Neural cell (in vitro differentiated cells): ENCODE measurements at regions not wholly inside any gene's neighbourhood (a gene's known extent, or its start where the extent isn't known, plus 50 kb on each side); places are given as distances from the start of the nearest gene placed in this dataset.

Source experiments
- MXI1 ChIP-seq: fragments of 450-650 bp; conservative IDR thresholded peaks from 2 replicates; pipeline ENCODE4 v1.6.1; 2014; ENCODE audit warnings: antibody characterized with exemption, mild to moderate bottlenecking; ENCODE audit not compliant: poor library complexity, severe bottlenecking
- POLR2AphosphoS5 ChIP-seq: IDR thresholded peaks from 2 replicates; pipeline ENCODE4 v1.6.1; 2012
- TF ChIP-seq, protein P1 (sequence below): fragments of 450-650 bp; IDR thresholded peaks from 2 replicates; pipeline ENCODE4 v1.5.1; 2014; ENCODE audit warnings: antibody characterized with exemption, mild to moderate bottlenecking, moderate library complexity; ENCODE audit not compliant: poor library complexity, severe bottlenecking

DNA sequence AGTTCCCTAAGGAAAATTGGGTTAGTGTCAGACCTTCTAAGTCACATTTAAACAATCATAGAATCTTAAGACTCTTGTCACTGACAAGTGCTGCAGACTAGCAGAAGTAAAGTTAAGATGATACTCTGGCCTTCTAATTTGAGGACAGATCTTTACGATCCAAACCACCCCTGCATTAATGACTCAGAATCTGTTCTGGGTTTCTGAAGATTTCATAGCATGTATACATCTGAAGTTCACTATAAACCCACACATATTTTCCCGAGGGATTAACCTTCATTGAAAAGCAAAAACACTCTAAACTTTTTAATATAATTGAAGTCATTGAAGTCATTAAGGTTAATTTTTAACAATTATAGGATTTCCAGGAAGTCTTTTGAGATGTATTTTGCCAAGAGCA lies 674.3 kb downstream of the IQCM start:
- TF ChIP-seq POLR2AphosphoS5 = no peak
- TF ChIP-seq, protein P1, sequence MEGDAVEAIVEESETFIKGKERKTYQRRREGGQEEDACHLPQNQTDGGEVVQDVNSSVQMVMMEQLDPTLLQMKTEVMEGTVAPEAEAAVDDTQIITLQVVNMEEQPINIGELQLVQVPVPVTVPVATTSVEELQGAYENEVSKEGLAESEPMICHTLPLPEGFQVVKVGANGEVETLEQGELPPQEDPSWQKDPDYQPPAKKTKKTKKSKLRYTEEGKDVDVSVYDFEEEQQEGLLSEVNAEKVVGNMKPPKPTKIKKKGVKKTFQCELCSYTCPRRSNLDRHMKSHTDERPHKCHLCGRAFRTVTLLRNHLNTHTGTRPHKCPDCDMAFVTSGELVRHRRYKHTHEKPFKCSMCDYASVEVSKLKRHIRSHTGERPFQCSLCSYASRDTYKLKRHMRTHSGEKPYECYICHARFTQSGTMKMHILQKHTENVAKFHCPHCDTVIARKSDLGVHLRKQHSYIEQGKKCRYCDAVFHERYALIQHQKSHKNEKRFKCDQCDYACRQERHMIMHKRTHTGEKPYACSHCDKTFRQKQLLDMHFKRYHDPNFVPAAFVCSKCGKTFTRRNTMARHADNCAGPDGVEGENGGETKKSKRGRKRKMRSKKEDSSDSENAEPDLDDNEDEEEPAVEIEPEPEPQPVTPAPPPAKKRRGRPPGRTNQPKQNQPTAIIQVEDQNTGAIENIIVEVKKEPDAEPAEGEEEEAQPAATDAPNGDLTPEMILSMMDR = no peak
- TF ChIP-seq MXI1 = no peak
